Astrocyte of the spinal cord (primary cell): ENCODE measurements at regions not wholly inside any gene's neighbourhood (a gene's known extent, or its start where the extent isn't known, plus 50 kb on each side); places are given as distances from the start of the nearest gene placed in this dataset.

Experiments used
- DNase-seq: peaks from one replicate; pipeline ENCODE4 v3.0.0; 2011; ENCODE audit warnings: low read depth, low spot score
- H3K4me3 ChIP-seq: 2 replicates; pipeline ENCODE4 v1.5.1; 2011; ENCODE audit warnings: low read depth, mild to moderate bottlenecking, low read length, moderate library complexity
- in situ Hi-C: cut with HindIII; loops from 2 replicates; pipeline ENCODE4 v1.10.0; 2017; ENCODE audit warnings: low sequenced_read_pairs
- TF ChIP-seq, protein P1 (sequence below): IDR thresholded peaks from 2 replicates; pipeline ENCODE4 v1.5.1; 2012; ENCODE audit warnings: low read depth, mild to moderate bottlenecking, low read length, inconsistent platforms

- no peak for DNase-seq
- H3K4me3 ChIP-seq = no peak overlapping the region
- in situ Hi-C loops = no loop called here
- TF ChIP-seq, protein P1, sequence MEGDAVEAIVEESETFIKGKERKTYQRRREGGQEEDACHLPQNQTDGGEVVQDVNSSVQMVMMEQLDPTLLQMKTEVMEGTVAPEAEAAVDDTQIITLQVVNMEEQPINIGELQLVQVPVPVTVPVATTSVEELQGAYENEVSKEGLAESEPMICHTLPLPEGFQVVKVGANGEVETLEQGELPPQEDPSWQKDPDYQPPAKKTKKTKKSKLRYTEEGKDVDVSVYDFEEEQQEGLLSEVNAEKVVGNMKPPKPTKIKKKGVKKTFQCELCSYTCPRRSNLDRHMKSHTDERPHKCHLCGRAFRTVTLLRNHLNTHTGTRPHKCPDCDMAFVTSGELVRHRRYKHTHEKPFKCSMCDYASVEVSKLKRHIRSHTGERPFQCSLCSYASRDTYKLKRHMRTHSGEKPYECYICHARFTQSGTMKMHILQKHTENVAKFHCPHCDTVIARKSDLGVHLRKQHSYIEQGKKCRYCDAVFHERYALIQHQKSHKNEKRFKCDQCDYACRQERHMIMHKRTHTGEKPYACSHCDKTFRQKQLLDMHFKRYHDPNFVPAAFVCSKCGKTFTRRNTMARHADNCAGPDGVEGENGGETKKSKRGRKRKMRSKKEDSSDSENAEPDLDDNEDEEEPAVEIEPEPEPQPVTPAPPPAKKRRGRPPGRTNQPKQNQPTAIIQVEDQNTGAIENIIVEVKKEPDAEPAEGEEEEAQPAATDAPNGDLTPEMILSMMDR = no peak
These were observed 245.4 kb downstream of the RAD51AP2 start for GRCh38 chr2:17272652-17273525.

- in situ Hi-C loops = no loop called here
- TF ChIP-seq, protein P1 = no peak
- H3K4me3 ChIP-seq = no peak overlapping the region
- DNase-seq = no peak
These were observed 246.1 kb downstream of the RAD51AP2 start for GRCh38 chr2:17272170-17272569.

DNA sequence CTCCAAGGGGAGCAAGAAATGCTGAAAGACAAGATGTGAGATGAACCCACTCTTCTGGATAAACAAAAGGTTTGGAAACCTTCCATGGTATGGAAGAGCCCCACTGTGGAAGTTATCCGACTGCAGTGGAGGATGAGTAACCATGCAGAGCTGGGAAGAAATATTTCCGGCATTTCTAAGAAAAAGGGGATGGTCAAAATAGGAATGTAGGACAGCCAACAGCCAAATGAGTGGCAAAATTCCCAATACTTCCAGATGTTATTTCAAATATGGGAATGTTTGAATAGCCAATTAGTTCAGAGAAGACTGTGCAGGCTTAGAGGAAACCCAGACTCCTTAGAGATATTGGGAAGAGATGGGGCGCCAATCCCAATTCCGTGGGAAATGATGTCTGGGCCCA lies 246.8 kb downstream of the RAD51AP2 start:
- TF ChIP-seq, protein P1 = no peak
- no peak overlapping the region for H3K4me3 ChIP-seq
- no peak for DNase-seq
- in situ Hi-C loops = no loop called here

DNA sequence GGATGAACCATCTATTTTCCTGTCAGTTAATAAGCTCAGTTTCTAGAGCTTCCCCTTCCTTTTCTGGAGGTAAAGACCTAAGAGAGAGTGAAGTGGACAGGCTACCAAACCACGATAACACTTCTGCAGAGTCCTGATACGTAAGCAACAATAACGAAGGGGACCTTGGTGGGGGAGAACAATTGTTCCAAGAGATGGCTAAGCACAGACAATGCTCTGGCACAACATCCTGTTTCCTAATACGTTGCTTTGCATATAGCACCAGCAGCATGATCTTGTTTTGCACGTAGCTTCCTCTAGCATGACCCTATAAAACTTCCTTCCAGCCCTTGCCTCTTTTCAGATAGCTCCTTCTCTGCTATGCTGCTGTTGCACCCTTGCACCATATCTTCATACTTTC lies 247.3 kb downstream of the RAD51AP2 start:
- in situ Hi-C loops = no loop called here
- no peak overlapping the region for H3K4me3 ChIP-seq
- DNase-seq = no peak
- TF ChIP-seq, protein P1 = no peak

- no peak overlapping the region for H3K4me3 ChIP-seq
- in situ Hi-C loops = no loop called here
- TF ChIP-seq, protein P1 = no peak
- no peak for DNase-seq
These were observed 254.7 kb downstream of the RAD51AP2 start for GRCh38 chr2:17263570-17263968.

GRCh38 chr2:17262854-17263569 lies 255.2 kb downstream of the RAD51AP2 start:
- in situ Hi-C loops = no loop called here
- no peak overlapping the region for H3K4me3 ChIP-seq
- TF ChIP-seq, protein P1 = no peak
- DNase-seq = no peak
